ENCODE measurements at regions not wholly inside any gene's neighbourhood (a gene's known extent, or its start where the extent isn't known, plus 50 kb on each side); places are given as distances from the start of the nearest gene placed in this dataset.
A peak's percentile ranks its signal among the peaks of the same experiment; 100 is the strongest.

- no peaks in the 10 kb centered on the region for H3K79me2 ChIP-seq (ENCODE audit: control insufficient read depth, insufficient read depth, low read length)
- no peaks in the 10 kb centered on the region for H3K36me3 ChIP-seq (replicated peaks in 1 of 2; ENCODE audit: control extremely low read depth in 1 of 2, control insufficient read depth in 1 of 2, extremely low read depth in 1 of 2, insufficient read depth in 2 of 2, low read length in 1 of 2)
- H3K4me1 ChIP-seq (ENCODE audit: control insufficient read depth in 2 of 2, insufficient read depth in 2 of 2, low read length in 2 of 2) = no peaks in the 10 kb centered on the region
- H3K4me2 ChIP-seq (replicated peaks; ENCODE audit: low read depth, low read length, poor library complexity, severe bottlenecking) = no peak overlapping the region
- H3K27ac ChIP-seq (ENCODE audit: low read length in 2 of 2) = no peak overlapping the region
- Mint-ChIP-seq H3K4me1 (peaks cover 2% of the 10 kb centered on the region), H3K4me3 (no peak overlapping the region), H3K27ac (no peak overlapping the region), H3K9me3 (ENCODE audit: insufficient read depth) (no peaks in the 10 kb centered on the region), H3K27me3 (no peaks in the 10 kb centered on the region)
- ChIA-PET CTCF (no interaction called here), POLR2A (no interaction called here)
- H3K27me3 ChIP-seq (replicated peaks in 1 of 4; ENCODE audit: control extremely low read depth in 1 of 4, control insufficient read depth in 3 of 4, insufficient read depth in 4 of 4, low read length in 3 of 4) = no peaks in the 10 kb centered on the region
- intact Hi-C loops (cut with micrococcal nuclease) = no loop called here
- 86% methylated on average over 2 of the region's 3 CpGs for WGBS (ENCODE audit: insufficient coverage)
- no peak overlapping the region for H2AFZ ChIP-seq (ENCODE audit: insufficient read depth, low read depth, low read length, poor library complexity, severe bottlenecking)
- no peak overlapping the region for H3K4me3 ChIP-seq (ENCODE audit: control extremely low read depth in 1 of 5, extremely low read depth in 1 of 5, insufficient read depth in 1 of 5, low read depth in 2 of 5, low read length in 4 of 5)
- no peaks in the 10 kb centered on the region for H4K20me1 ChIP-seq (ENCODE audit: control insufficient read depth, insufficient read depth, low read length, poor library complexity, severe bottlenecking)
- DNase-seq (peak; percentile 19), ATAC-seq (ENCODE audit: low read depth) (no peak)
- TF ChIP-seq EZH2 (IDR thresholded peaks at IDR 0.05; ENCODE audit: borderline replicate concordance, insufficient read depth, low read depth, low read length, poor library complexity, severe bottlenecking) (no peak), CTCF (IDR thresholded peaks at IDR 0.05) (no peak)
- no peak overlapping the region for H3K9ac ChIP-seq (ENCODE audit: low read length)
- no peaks in the 10 kb centered on the region for H3K9me3 ChIP-seq (ENCODE audit: control extremely low read depth in 1 of 3, control insufficient read depth in 2 of 3, insufficient read depth in 1 of 3, low read length in 2 of 3)
Measured at GRCh38 chr2:194116861-194117260, 1540.2 kb upstream of the SLC39A10 start.

GRCh38 chr2:194105358-194105757, 1551.7 kb upstream of the SLC39A10 start:
- Histone ChIP-seq H3K4me2 (replicated peaks; ENCODE audit: low read depth, low read length, poor library complexity, severe bottlenecking) (peak overlapping the region; percentile 57), H3K4me1 (ENCODE audit: control insufficient read depth in 2 of 2, insufficient read depth in 2 of 2, low read length in 2 of 2) (peaks cover 18 to 23% of the 10 kb centered on the region in 2 donors), H3K27me3 (replicated peaks in 1 of 4; ENCODE audit: control extremely low read depth in 1 of 4, control insufficient read depth in 3 of 4, insufficient read depth in 4 of 4, low read length in 3 of 4) (no peaks in the 10 kb centered on the region), H3K9me3 (ENCODE audit: control extremely low read depth in 1 of 3, control insufficient read depth in 2 of 3, insufficient read depth in 1 of 3, low read length in 2 of 3) (no peaks in the 10 kb centered on the region), H3K27ac (ENCODE audit: low read length in 2 of 2) (peak overlapping the region; percentile 22 to 74), H2AFZ (ENCODE audit: insufficient read depth, low read depth, low read length, poor library complexity, severe bottlenecking) (no peak overlapping the region), H3K36me3 (replicated peaks in 1 of 2; ENCODE audit: control extremely low read depth in 1 of 2, control insufficient read depth in 1 of 2, extremely low read depth in 1 of 2, insufficient read depth in 2 of 2, low read length in 1 of 2) (no peaks in the 10 kb centered on the region), H3K79me2 (ENCODE audit: control insufficient read depth, insufficient read depth, low read length) (no peaks in the 10 kb centered on the region), H3K4me3 (ENCODE audit: control extremely low read depth in 1 of 5, extremely low read depth in 1 of 5, insufficient read depth in 1 of 5, low read depth in 2 of 5, low read length in 4 of 5) (peak overlapping the region in 1 of 5 experiments; percentile 14), H4K20me1 (ENCODE audit: control insufficient read depth, insufficient read depth, low read length, poor library complexity, severe bottlenecking) (no peaks in the 10 kb centered on the region), H3K9ac (ENCODE audit: low read length) (no peak overlapping the region)
- Mint-ChIP-seq H3K27me3 (no peaks in the 10 kb centered on the region), H3K27ac (peak overlapping the region; percentile 56), H3K4me3 (peak overlapping the region; percentile 34), H3K4me1 (peaks cover 36% of the 10 kb centered on the region), H3K9me3 (ENCODE audit: insufficient read depth) (no peaks in the 10 kb centered on the region)
- ChIA-PET CTCF (no interaction called here), POLR2A (no interaction called here)
- intact Hi-C loops (cut with micrococcal nuclease) = no loop called here
- WGBS (ENCODE audit: insufficient coverage) = no CpG with 5 or more reads among the region's 1 CpG
- no peak for ATAC-seq (ENCODE audit: low read depth)
- no peak for DNase-seq
- no peak for TF ChIP-seq EZH2 (IDR thresholded peaks at IDR 0.05; ENCODE audit: borderline replicate concordance, insufficient read depth, low read depth, low read length, poor library complexity, severe bottlenecking)

Measured in B cell (primary cell).